ENCODE measurements at regions not wholly inside any gene's neighbourhood (a gene's known extent, or its start where the extent isn't known, plus 50 kb on each side); places are given as distances from the start of the nearest gene placed in this dataset.

- TF ChIP-seq POLR2A (IDR thresholded peaks at IDR 0.05; ENCODE audit: low read depth, low read length) (no peak), TAF1 (IDR thresholded peaks at IDR 0.05; ENCODE audit: borderline replicate concordance, low read depth, low read length) (no peak), POLR2AphosphoS5 (IDR thresholded peaks at IDR 0.05; ENCODE audit: low read depth, low read length) (no peak)
Observed at GRCh38 chr4:156336511-156336910, 382.8 kb upstream of the CTSO start.
